ENCODE measurements at regions not wholly inside any gene's neighbourhood (a gene's known extent, or its start where the extent isn't known, plus 50 kb on each side); places are given as distances from the start of the nearest gene placed in this dataset.

- H3K27ac ChIP-seq, result no peak overlapping the region
- peaks cover 61% of the 10 kb centered on the region for H3K4me1 ChIP-seq (ENCODE audit: low read depth, poor library complexity, severe bottlenecking)
Measured at GRCh38 chr18:59960272-59960671, 60.5 kb downstream of the PMAIP1 start.

GRCh38 chr18:59959606-59960005 lies 59.8 kb downstream of the PMAIP1 start:
- Histone ChIP-seq H3K4me2 (peak overlapping the region; percentile 25), H3K79me2 (ENCODE audit: insufficient read depth, low read depth) (no peaks in the 10 kb centered on the region), H3K9ac (no peak overlapping the region), H3K27me3 (ENCODE audit: insufficient read depth, low read depth) (no peaks in the 10 kb centered on the region), H2AFZ (ENCODE audit: low read depth) (no peak overlapping the region), H4K20me1 (ENCODE audit: insufficient read depth) (no peaks in the 10 kb centered on the region), H3K4me3 (IDR thresholded peaks at IDR 0.05; ENCODE audit: insufficient read depth, low read depth, low read length) (no peak overlapping the region), H3K36me3 (ENCODE audit: insufficient read depth) (no peaks in the 10 kb centered on the region), H3K4me1 (ENCODE audit: low read depth, poor library complexity, severe bottlenecking) (peaks cover 61% of the 10 kb centered on the region), H3K27ac (no peak overlapping the region; the same call in 1 of the 2 replicates)
- no peak for TF ChIP-seq CTCF (conservative IDR thresholded peaks at IDR 0.05; ENCODE audit: low read depth, low read length)

More at GRCh38 chr18:59960272-59960671, 60.5 kb downstream of the PMAIP1 start:
- Histone ChIP-seq H3K9ac (no peak overlapping the region), H4K20me1 (ENCODE audit: insufficient read depth) (no peaks in the 10 kb centered on the region), H3K79me2 (ENCODE audit: insufficient read depth, low read depth) (no peaks in the 10 kb centered on the region), H2AFZ (ENCODE audit: low read depth) (no peak overlapping the region), H3K4me2 (peak overlapping the region; percentile 23; the same call in 1 of the 2 replicates), H3K27me3 (ENCODE audit: insufficient read depth, low read depth) (no peaks in the 10 kb centered on the region), H3K36me3 (ENCODE audit: insufficient read depth) (no peaks in the 10 kb centered on the region), H3K4me3 (IDR thresholded peaks at IDR 0.05; ENCODE audit: insufficient read depth, low read depth, low read length) (no peak overlapping the region)
- TF ChIP-seq CTCF (conservative IDR thresholded peaks at IDR 0.05; ENCODE audit: low read depth, low read length), result no peak

- Histone ChIP-seq H3K4me1 (ENCODE audit: low read depth, poor library complexity, severe bottlenecking) (peaks cover 61% of the 10 kb centered on the region), H3K9ac (no peak overlapping the region), H3K79me2 (ENCODE audit: insufficient read depth, low read depth) (no peaks in the 10 kb centered on the region), H3K27ac (peak overlapping the region; percentile 79; the same call in 1 of the 2 replicates), H4K20me1 (ENCODE audit: insufficient read depth) (no peaks in the 10 kb centered on the region), H2AFZ (ENCODE audit: low read depth) (no peak overlapping the region), H3K4me3 (IDR thresholded peaks at IDR 0.05; ENCODE audit: insufficient read depth, low read depth, low read length) (no peak overlapping the region), H3K4me2 (peak overlapping the region; percentile 83), H3K27me3 (ENCODE audit: insufficient read depth, low read depth) (no peaks in the 10 kb centered on the region), H3K36me3 (ENCODE audit: insufficient read depth) (no peaks in the 10 kb centered on the region)
- TF ChIP-seq CTCF (conservative IDR thresholded peaks at IDR 0.05; ENCODE audit: low read depth, low read length), result no peak
Measured at GRCh38 chr18:59959073-59959472, 59.3 kb downstream of the PMAIP1 start.

GRCh38 chr18:59957957-59958356 lies 58.2 kb downstream of the PMAIP1 start:
- Histone ChIP-seq H3K27ac (peak overlapping the region; percentile 79), H3K4me3 (IDR thresholded peaks at IDR 0.05; ENCODE audit: insufficient read depth, low read depth, low read length) (no peak overlapping the region), H3K4me2 (peak overlapping the region; percentile 83), H2AFZ (ENCODE audit: low read depth) (peak overlapping the region; percentile 36), H3K4me1 (ENCODE audit: low read depth, poor library complexity, severe bottlenecking) (peaks cover 71% of the 10 kb centered on the region), H3K27me3 (ENCODE audit: insufficient read depth, low read depth) (no peaks in the 10 kb centered on the region), H3K9ac (peak overlapping the region; percentile 28), H3K79me2 (ENCODE audit: insufficient read depth, low read depth) (no peaks in the 10 kb centered on the region), H4K20me1 (ENCODE audit: insufficient read depth) (no peaks in the 10 kb centered on the region), H3K36me3 (ENCODE audit: insufficient read depth) (no peaks in the 10 kb centered on the region)
- TF ChIP-seq CTCF (conservative IDR thresholded peaks at IDR 0.05; ENCODE audit: low read depth, low read length), result no peak
